Caco-2 (cell line): ENCODE measurements at regions not wholly inside any gene's neighbourhood (a gene's known extent, or its start where the extent isn't known, plus 50 kb on each side); places are given as distances from the start of the nearest gene placed in this dataset.

Experiments
- BruUV-seq: library from RNA; stranded (reverse); fragments of 400-500 nt; replicated peaks from 2 replicates; lab custom pipeline; 2021; lab: Mats Ljungman, UMichigan
- CTCF ChIA-PET: fragments of 300-600 bp; sonication (Branson Sonifier 250); formaldehyde crosslinking; loops from one replicate; lab custom pipeline; 2022; ENCODE audit warnings: antibody characterized with exemption; lab: Charles Lee
- POLR2A ChIA-PET: fragments of 300-600 bp; sonication (Branson Sonifier 250); formaldehyde crosslinking; loops from one replicate; lab custom pipeline; 2022; ENCODE audit warnings: antibody characterized with exemption; lab: Charles Lee
- DNase-seq, 2 experiments: peaks; one replicate each; pipeline versions ENCODE4 v3.0.0 to v3.0.0-alpha.2; 2020 to 2022
- H3K27me3 ChIP-seq: replicated peaks from 2 replicates; pipeline ENCODE4 v1.6.0; 2011; ENCODE audit warnings: low read length; ENCODE audit not compliant: control insufficient read depth, insufficient read depth
- H3K36me3 ChIP-seq: 2 replicates; pipeline ENCODE4 v1.5.1; 2011; ENCODE audit warnings: low read length; ENCODE audit not compliant: control insufficient read depth, insufficient read depth
- H3K4me1 ChIP-seq: fragments of 250-450 bp; sonication (Bioruptor Pico); 2 replicates; pipeline ENCODE4 v1.5.1; 2020; ENCODE audit warnings: mild to moderate bottlenecking
- H3K4me3 ChIP-seq: 2 replicates; pipeline ENCODE4 v1.5.1; 2011; ENCODE audit warnings: low read depth, mild to moderate bottlenecking, control low read depth, low read length
- H3K9me3 ChIP-seq: fragments of 250-450 bp; sonication (Bioruptor Pico); 2 replicates; pipeline ENCODE4 v1.5.1; 2020; ENCODE audit warnings: mild to moderate bottlenecking, moderate library complexity
- H3K27ac Mint-ChIP-seq: one replicate; pipeline ENCODE4 v1.8.0; 2022; ENCODE audit warnings: mixed read lengths; ENCODE audit not compliant: unreplicated experiment
- H3K27me3 Mint-ChIP-seq: one replicate; pipeline ENCODE4 v1.8.0; 2022; ENCODE audit warnings: mixed read lengths; ENCODE audit not compliant: insufficient read depth, unreplicated experiment
- H3K36me3 Mint-ChIP-seq: one replicate; pipeline ENCODE4 v1.8.0; 2022; ENCODE audit warnings: mild to moderate bottlenecking, mixed read lengths; ENCODE audit not compliant: insufficient read depth, unreplicated experiment
- H3K4me1 Mint-ChIP-seq: one replicate; pipeline ENCODE4 v1.8.0; 2022; ENCODE audit warnings: low read depth, mixed read lengths; ENCODE audit not compliant: unreplicated experiment
- H3K4me3 Mint-ChIP-seq: one replicate; pipeline ENCODE4 v1.8.0; 2022; ENCODE audit warnings: mild to moderate bottlenecking, moderate library complexity, mixed read lengths; ENCODE audit not compliant: unreplicated experiment
- H3K9me3 Mint-ChIP-seq: one replicate; pipeline ENCODE4 v1.8.0; 2022; ENCODE audit warnings: mixed read lengths; ENCODE audit not compliant: unreplicated experiment
- CTCF ChIP-seq, 2 experiments: fragments of 200-600 bp in 1 of 2; IDR thresholded peaks; 1 replicate in 1 of 2; 2 replicates in 1 of 2; pipeline versions ENCODE4 v1.5.1 to v1.8.0; 2011 to 2022; ENCODE audit warnings: antibody characterized with exemption in 1 of 2, control low read depth in 1 of 2, inconsistent platforms in 1 of 2, low read depth in 1 of 2, low read length in 1 of 2, mild to moderate bottlenecking in 1 of 2, moderate library complexity in 1 of 2; ENCODE audit not compliant: insufficient read depth in 1 of 2, severe bottlenecking in 1 of 2, unreplicated experiment in 1 of 2
- intact Hi-C: fragments of 100-400 bp; cut with micrococcal nuclease; formaldehyde crosslinking; loops from one replicate; pipeline ENCODE4 v1.10.0; 2022; ENCODE audit not compliant: unreplicated experiment

GRCh38 chr15:87763837-87764236 lies 492.7 kb downstream of the NTRK3 start:
- Histone ChIP-seq H3K4me3 (no peak overlapping the region), H3K9me3 (no peaks in the 10 kb centered on the region), H3K27me3 (no peaks in the 10 kb centered on the region), H3K36me3 (no peaks in the 10 kb centered on the region), H3K4me1 (no peaks in the 10 kb centered on the region)
- no peaks in the 10 kb centered on the region for H3K36me3 Mint-ChIP-seq
- H3K9me3 Mint-ChIP-seq: no peaks in the 10 kb centered on the region
- peaks cover 5% of the 10 kb centered on the region for H3K27me3 Mint-ChIP-seq
- ChIA-PET CTCF (no interaction called here), POLR2A (no interaction called here)
- H3K27ac Mint-ChIP-seq: no peak overlapping the region
- TF ChIP-seq CTCF (IDR thresholded peaks at IDR 0.05; ENCODE audit: insufficient read depth in 1 of 2, low read depth in 1 of 2, low read length in 1 of 2, severe bottlenecking in 1 of 2, unreplicated experiment in 1 of 2): no peak
- BruUV-seq: no TSS peak
- no peak for DNase-seq
- H3K4me1 Mint-ChIP-seq: no peaks in the 10 kb centered on the region
- H3K4me3 Mint-ChIP-seq: no peak overlapping the region
- intact Hi-C loops: no loop called here

- H3K27me3 ChIP-seq: no peaks in the 10 kb centered on the region
- no peak for TF ChIP-seq CTCF (IDR thresholded peaks at IDR 0.05; ENCODE audit: insufficient read depth in 1 of 2, low read depth in 1 of 2, low read length in 1 of 2, severe bottlenecking in 1 of 2, unreplicated experiment in 1 of 2)
- H3K4me3 ChIP-seq: no peak overlapping the region
- DNase-seq: no peak
- H3K36me3 Mint-ChIP-seq: no peaks in the 10 kb centered on the region
- H3K4me1 Mint-ChIP-seq: no peaks in the 10 kb centered on the region
- CTCF ChIA-PET: no interaction called here
- H3K4me1 ChIP-seq: no peaks in the 10 kb centered on the region
- no TSS peak for BruUV-seq
- intact Hi-C loops: no loop called here
- no peak overlapping the region for H3K27ac Mint-ChIP-seq
- H3K4me3 Mint-ChIP-seq: no peak overlapping the region
- no peaks in the 10 kb centered on the region for H3K36me3 ChIP-seq
- peaks cover 7% of the 10 kb centered on the region for H3K27me3 Mint-ChIP-seq
- no peaks in the 10 kb centered on the region for H3K9me3 ChIP-seq
- POLR2A ChIA-PET: no interaction called here
- no peaks in the 10 kb centered on the region for H3K9me3 Mint-ChIP-seq
These were observed 494.6 kb downstream of the NTRK3 start for GRCh38 chr15:87761736-87762509.

- Mint-ChIP-seq H3K27me3 (peaks cover 7% of the 10 kb centered on the region), H3K4me3 (no peak overlapping the region), H3K27ac (no peak overlapping the region), H3K36me3 (no peaks in the 10 kb centered on the region), H3K4me1 (no peaks in the 10 kb centered on the region), H3K9me3 (no peaks in the 10 kb centered on the region)
- DNase-seq: no peak
- ChIA-PET CTCF (no interaction called here), POLR2A (no interaction called here)
- no TSS peak for BruUV-seq
- H3K4me3 ChIP-seq: no peak overlapping the region
- TF ChIP-seq CTCF (IDR thresholded peaks at IDR 0.05; ENCODE audit: insufficient read depth in 1 of 2, low read depth in 1 of 2, low read length in 1 of 2, severe bottlenecking in 1 of 2, unreplicated experiment in 1 of 2): no peak
- H3K36me3 ChIP-seq: no peaks in the 10 kb centered on the region
- no peaks in the 10 kb centered on the region for H3K27me3 ChIP-seq
- intact Hi-C loops: no loop called here
- no peaks in the 10 kb centered on the region for H3K4me1 ChIP-seq
- H3K9me3 ChIP-seq: no peaks in the 10 kb centered on the region
These were observed 495.8 kb downstream of the NTRK3 start for GRCh38 chr15:87760547-87761314.
